Fibroblast of skin of right biceps (primary cell): ENCODE measurements at regions not wholly inside any gene's neighbourhood (a gene's known extent, or its start where the extent isn't known, plus 50 kb on each side); places are given as distances from the start of the nearest gene placed in this dataset.
A peak's percentile ranks its signal among the peaks of the same experiment; 100 is the strongest.

Source experiments
- DNase-seq: peaks from one replicate; pipeline ENCODE4 v3.0.0-alpha.2; 2013

- DNase-seq, result no peak
Measured at GRCh38 chr20:23201658-23202057, 115.5 kb upstream of the CD93 start.

DNA sequence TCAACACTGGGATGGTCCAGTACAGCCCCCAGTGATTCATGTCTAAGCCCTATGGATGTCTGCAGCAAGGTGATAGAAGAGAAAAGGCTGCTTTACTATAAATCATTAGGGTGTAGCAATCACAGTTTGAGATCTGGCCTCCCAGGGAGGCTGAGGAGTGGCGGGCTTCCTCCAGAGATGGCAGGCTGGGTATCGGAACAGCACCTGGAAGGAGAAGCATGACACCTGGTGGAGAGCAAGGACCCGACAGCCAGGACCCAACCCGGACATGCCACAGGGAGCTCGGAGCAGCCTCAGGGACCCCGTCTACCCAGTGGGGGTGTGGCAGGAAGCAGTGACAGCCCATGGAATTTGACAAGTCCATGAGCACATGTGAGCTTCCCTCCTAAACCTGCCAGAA, 114.8 kb upstream of the CD93 start:
- DNase-seq, result peak; percentile 48

GRCh38 chr20:23200413-23200812, 114.3 kb upstream of the CD93 start:
- DNase-seq, result no peak

- DNase-seq, result no peak
Measured at GRCh38 chr20:23199356-23199755, 113.2 kb upstream of the CD93 start.

DNA sequence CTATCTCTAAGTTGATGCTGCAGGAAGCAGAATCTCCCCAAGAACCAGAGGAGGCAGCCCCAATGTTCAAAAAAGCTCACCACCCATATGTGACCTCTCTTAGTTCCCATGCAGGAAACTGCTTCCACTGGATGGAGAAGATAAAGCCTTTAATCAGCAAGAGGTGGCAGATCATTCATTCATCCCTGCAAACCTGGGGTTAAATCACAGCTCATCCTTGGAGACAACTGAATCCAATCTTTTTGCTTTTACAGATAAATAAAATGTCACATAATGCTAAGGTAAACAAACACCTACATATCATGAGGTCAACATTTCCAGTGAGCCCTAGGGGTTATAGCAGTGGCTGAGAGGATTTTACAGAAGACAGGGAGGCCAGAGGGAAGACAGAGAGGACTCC, 112.7 kb upstream of the CD93 start:
- DNase-seq, result no peak

DNA sequence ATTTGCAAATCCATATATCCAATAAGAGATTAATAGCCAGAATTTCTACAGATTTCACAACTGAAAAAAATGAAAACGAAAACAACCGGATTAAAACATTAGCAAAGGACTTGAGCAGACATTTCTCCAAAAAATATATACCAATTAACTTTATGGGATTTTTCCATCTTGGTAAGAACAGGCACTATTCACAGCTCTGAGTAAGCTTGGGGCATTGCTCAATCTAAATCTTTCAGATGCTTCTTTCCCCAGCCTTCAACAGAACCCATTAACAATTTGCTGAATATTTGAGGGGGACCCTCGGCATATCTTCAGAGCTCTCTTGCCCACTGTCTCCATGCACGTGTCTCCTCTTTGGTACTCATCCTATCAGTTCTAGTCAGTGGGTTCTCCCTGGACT, 111.7 kb upstream of the CD93 start:
- DNase-seq, result no peak

- DNase-seq, result no peak
Measured at GRCh38 chr20:23195636-23196035, 109.5 kb upstream of the CD93 start.

DNA sequence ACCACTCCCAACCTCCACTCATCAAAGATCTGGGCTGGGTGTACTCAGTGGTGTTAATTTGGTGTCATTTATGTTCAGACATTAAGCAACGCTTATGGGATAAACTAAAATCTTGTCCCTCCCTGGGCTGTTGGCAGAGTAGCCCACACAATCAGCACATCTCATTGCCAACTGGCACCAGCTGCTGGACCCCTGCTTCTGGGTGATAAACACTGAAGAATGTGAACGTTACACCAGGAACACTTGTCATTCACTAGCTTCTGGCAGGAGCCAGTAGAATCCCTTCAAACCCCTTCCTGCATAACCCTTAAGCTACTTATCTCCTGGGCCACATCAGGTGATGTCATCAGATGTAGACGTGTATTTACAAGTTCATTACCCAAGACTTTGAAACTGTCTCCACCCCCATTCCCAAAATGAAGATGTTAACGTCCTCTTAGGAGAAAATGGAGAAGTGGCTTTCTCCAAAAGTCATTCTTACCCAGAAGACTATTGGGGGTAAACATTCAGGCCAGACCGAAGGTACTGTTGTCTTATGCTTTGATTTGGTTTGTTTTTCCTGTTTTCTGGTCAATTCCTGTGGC, 107.8 kb upstream of the CD93 start:
- DNase-seq, result no peak

DNA sequence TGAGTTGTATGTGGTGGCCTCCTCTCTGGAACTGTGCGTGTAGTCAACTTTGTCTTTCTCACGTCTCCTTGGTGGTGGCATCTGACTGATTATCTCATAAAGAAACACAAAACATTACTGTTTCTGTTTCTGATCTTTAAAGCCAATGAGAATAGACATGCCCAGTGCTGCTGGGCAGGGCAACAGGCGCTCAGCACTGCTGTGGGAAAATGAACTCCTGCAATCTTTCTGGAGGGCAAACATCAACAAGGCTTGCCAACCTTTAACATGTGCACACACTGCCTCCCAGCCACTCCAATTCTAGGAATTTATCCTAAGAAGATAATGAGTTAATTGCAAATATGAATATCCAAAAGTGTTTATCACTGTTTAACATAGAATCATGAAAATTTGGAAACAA, 106.3 kb upstream of the CD93 start:
- DNase-seq, result no peak

DNA sequence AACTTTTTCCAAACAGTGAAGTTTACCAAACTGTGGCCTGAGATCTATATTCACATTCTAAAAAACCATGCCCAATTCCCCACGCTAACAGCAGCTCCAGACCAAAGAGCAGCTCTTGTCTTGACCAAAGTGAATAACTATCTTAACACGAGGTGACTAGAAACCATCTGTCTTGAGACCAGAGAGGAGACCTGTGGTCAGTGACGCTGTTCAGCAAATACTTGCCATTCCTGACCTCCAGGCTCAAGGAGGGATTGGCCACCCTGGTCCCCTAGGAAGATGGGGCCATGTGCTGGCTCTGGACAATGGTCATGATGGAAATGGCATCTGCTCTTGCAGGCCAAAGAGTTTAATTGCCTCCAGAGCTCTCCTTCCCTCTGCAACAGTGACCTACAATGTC, 104.4 kb upstream of the CD93 start:
- DNase-seq, result no peak

DNA sequence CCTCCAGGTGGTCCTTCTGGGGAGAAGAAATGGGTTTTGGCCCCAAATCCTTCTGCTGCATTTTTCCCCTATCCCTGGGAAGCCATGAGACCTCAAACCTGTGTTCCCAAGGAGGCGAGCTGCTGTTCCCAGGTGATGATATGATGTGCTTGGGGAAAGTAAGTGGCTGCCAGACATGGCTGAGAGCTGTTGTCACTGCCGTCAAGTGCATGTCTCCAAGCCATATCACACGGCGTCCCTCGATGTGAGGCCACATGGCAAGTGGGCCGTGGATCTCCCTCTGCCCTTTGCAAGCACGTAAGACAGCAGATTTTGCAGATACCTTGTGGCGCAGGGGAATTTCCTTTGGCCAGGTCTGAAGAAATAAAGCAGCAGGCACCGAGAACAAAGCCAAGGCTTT, 103.7 kb upstream of the CD93 start:
- DNase-seq, result no peak

DNA sequence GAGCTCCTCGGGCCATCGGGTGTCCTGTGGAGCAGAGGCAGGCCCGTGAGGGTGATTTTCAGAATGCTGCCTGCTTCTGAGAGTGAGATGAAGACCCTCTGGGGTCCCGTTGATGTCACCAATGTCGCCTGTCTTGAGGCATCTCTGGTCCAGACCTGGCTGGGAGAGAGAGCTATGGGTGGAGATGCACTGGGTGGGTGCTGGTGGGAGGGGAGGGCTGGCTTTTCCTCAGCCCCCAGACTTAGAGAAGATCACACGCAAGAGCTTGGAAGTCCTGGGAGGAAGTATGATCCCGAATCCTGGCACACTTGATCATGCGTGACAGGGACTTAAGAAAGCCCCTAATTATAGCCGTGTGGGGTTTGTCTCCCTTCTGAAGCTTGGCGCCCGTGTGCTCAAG, 103.2 kb upstream of the CD93 start:
- DNase-seq, result no peak

- no peak for DNase-seq
Measured at GRCh38 chr20:23188377-23189169, 102.4 kb upstream of the CD93 start.

- DNase-seq, result no peak
Measured at GRCh38 chr20:23187751-23188150, 101.6 kb upstream of the CD93 start.

DNA sequence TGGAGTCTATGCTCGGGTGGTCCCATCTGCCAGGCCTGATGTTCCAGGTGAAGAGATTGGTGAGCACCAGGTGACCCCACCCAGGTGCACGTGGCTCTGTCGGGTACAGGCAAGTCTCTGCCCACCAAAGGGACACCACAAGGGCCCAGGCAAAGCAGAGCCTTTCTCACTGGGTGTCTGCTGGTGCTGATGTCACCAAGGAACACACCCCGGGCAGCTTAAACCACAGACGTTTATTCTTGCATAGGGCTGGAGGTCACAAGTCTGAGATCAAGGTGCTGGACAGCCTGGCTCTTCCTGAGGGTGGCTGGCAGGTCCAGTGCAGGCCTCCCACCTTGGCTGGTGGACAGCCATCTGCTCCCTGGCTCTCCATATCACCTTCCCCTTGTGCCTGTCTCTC, 100.7 kb upstream of the CD93 start:
- no peak for DNase-seq

- DNase-seq, result no peak
Measured at GRCh38 chr20:23180451-23180921, 94.4 kb upstream of the CD93 start.

GRCh38 chr20:23179766-23180403, 93.8 kb upstream of the CD93 start:
- peak; percentile 56 for DNase-seq

DNA sequence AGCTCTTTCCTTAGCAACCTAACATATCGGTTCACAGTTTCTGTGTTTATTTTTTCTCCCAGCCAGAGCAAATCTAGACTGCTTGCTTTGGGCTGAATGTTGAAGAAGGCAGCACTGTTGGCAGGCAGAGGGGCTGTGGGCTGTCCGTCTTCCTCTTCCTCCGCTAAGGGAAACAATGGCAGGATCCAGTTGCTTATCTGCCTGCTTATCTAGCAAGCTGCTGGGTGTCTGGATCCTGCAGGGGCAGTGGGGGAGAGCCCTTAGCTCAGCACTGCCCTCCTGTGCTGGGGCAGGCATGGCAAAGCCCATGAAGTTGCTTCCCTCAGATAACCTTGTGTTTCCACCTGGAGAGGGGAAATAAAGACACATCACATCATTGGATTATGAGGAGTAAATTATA, 92.7 kb upstream of the CD93 start:
- DNase-seq, result no peak

DNA sequence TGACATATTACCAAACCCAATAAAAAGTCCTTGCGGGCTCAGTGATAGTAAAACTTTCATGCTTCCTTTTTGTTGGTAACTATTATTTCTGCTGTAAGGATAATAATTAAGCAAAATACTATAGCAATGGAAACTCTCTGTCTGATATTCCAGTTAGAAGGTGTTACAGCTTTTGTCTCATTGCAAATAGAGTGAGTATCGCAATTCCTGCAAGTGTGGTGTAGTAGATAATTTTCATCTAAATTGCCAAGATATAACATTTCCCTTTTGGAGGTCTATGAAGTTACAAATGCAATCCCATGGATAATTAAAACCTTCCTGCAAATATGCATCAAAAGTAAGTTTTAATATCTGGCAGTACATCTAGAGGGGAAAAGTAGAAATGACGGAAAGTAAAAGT, 88.7 kb upstream of the CD93 start:
- DNase-seq, result no peak

DNA sequence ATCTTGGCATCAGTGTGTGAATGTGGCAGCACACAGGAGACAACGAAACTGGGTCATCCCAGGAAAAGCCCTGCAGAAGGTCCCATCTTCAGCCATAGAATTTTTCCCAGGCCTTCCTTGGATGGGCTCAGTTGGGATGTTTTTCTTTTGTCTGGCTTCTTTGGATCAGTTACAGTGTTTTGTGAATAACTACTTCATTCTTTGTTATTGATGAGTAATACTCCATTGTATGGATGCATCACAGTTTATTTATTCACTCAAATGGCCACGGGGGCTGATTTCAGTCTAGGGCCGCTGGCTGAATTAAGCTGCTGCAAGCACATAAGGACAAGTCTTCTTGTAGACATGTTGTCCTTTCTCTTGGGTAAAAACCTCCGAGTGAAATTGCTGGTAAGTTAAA, 81.3 kb upstream of the CD93 start:
- DNase-seq, result no peak

- no peak for DNase-seq
Measured at GRCh38 chr20:23166563-23166962, 80.4 kb upstream of the CD93 start.

GRCh38 chr20:23165964-23166363, 79.8 kb upstream of the CD93 start:
- no peak for DNase-seq

DNA sequence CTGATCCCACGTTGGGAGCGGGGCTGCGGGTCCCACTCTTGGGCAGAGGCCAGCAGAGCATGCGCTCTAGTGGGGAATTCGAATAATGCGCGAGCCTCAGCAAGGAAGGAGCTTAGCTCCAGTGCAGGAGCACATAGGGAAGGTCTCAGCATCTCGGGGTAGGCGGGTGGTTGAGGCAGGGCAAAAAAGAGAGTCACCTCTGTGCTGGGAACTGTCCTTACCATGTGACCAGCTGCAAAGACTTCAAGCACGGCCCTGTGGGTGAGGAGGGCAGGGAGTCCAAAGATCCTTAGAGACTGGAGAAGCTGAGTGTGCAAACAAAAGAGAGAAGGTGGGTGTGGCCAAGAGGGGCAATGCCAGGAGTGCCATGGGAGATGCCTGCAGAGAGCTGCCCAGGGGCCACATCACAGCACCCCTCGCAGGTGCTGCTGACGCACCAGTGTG, 79.2 kb upstream of the CD93 start:
- no peak for DNase-seq

GRCh38 chr20:23164176-23164601, 78.1 kb upstream of the CD93 start:
- no peak for DNase-seq
